Stimulated activated CD4-positive, alpha-beta T cell treated with anti-CD3 and anti-CD28 coated beads, Interleukin-15, amount 100 ng/mL, for 48 hours (primary cell): ENCODE measurements at regions not wholly inside any gene's neighbourhood (a gene's known extent, or its start where the extent isn't known, plus 50 kb on each side); places are given as distances from the start of the nearest gene placed in this dataset.
"Not testable (repeated sequence)": the region's sequence is repeated elsewhere in the genome, so short reads cannot be mapped to it uniquely, and the experiment has no call there.

ENCODE experiments used
- DNase-seq, 2 donors: peaks; one replicate each; pipeline ENCODE4 v3.0.0-alpha.2; 2020; ENCODE audit warnings: low read depth in 2 of 2

GRCh38 chr13:42398533-42398932 is 126.6 kb downstream of the AKAP11 start:
- no peak for DNase-seq

GRCh38 chr13:42400188-42400833 is 128.4 kb downstream of the AKAP11 start:
- DNase-seq: no peak

DNA sequence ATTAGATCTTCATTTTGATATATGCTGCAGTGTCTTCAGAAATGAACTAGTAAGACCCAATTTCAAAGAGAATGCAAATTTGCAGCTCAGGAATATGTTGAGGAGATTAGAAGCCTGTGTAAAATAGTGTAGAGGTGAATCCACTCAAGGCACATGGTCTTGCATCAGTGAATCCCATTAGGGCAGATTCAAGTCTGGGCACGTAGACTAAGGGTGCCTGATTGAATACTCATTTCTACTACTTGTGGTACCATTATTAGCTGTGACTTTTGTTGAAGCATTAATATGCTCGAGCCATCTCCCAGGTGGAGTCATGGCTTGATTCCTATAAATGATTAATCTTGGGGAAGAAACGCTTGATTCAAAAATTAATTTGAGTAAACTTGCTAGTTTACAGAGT is 129.4 kb downstream of the AKAP11 start:
- DNase-seq: no peak

DNA sequence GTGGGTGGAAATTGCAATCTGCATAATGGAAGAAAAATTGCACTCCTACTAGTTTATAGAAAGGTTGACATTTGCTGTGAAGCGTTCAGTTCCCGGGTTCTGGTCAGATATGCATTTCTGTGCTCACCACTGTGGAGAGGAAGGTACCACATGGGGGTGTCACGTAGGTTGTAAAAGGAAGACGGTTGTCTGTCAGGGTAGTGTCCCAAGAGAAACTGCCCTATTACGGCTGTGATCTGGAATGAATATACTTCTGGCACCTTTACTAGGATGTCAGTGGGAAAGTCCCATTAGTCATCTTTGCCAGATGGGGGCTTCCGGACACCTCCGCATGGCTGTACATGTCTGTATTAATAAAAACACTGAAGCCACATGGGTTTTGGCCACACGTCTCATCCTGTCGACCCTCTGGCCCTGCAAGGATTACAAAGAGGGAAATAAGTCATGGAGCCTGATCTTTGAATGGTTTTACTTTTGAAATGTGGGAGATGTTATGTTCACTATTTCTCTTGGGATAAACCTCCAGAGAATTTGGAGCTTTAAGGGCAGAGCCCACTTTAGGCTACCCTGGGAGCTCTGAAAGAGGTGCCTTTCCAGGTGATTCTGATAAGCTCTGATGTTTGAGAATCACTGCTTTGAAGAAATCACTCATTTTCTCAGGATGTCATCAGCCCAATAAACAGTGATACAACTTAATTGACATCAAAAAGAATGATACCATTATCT is 133.9 kb downstream of the AKAP11 start:
- no peak for DNase-seq

DNA sequence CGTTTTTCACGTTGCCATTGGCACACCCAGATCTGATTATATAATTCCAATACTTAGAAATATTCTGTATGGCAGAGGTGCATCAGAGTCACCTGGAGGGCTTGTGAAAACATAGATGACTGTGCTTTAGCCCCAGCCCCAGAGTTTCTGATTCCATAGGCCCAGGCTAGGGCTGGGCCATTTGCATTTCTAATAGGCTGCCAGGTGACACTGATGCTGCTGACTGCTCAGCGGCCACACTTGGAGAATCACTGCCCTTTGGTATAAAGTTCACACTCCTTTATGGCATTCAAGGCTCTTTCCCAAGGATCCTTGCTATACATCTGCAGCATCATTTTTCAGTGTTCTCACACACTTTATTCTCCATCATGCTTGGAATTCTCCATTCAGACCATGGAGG is 137.1 kb downstream of the AKAP11 start:
- DNase-seq: no peak

DNA sequence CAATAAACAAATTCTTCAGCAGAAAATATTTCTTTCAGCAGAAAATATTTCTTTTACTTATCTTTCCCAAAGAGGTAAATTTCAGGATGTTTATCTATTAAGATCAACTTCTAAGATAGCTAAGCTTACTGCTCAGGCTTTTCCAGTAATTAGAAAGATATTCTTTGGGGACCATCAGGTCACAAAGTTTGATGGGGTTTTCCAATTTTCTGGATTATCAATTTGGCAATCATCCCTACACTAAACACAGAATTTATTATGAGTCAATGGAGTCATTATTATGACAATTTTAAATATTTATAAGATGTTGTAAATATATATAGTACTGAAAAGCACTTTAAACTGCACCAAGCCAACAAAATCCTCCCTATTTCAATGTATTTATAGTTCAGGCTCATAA is 137.6 kb downstream of the AKAP11 start:
- DNase-seq: no peak

- DNase-seq: no peak
These were observed 141.0 kb downstream of the AKAP11 start for GRCh38 chr13:42412812-42413483.

- DNase-seq: no peak
These were observed 141.5 kb downstream of the AKAP11 start for GRCh38 chr13:42413484-42413815.

DNA sequence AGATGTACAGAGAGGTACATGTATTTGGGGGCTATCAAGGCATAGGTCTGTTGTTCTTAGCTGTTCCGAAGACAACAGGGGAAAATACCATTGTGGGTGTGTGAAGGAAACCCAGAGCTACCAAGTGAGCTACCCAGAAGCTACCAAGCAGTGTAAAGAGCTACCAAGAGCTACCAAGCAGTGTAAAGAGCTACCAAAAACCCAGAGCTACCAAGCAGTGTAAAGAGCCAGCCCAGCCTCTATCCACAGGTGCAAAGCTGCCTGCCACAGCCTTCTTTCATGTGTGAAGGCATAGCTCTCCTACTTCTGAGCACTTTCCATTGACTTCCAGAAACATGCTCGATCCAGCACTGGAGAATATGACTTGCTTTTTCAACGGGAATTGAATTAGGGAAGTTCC is 145.7 kb downstream of the AKAP11 start:
- no peak for DNase-seq

GRCh38 chr13:42418184-42418583 is 146.2 kb downstream of the AKAP11 start:
- DNase-seq: no peak

GRCh38 chr13:42420304-42420703 is 148.4 kb downstream of the AKAP11 start:
- DNase-seq: peak; percentile 43 to 48

GRCh38 chr13:42422681-42423080 is 150.7 kb downstream of the AKAP11 start:
- no peak for DNase-seq

GRCh38 chr13:42424182-42424581 is 149.8 kb upstream of the TNFSF11 start:
- no peak for DNase-seq

DNA sequence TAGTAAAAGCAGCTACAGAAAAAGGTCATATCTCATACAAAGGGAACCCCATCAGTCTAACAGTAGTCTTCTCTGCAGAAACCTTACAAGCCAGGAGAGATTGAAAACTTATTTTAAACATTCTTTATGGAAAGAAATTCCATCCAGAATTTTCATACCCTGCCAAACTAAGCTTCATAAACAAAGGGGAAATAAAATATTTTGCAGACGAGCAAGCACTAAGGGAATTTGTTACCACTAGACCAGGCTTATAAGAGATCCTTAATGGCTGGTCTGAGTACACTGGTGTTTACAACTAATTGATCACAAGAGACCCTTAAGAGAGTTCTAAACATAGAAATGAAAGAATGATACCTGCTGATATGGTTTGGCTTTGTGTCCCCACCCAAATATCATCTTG is 128.6 kb upstream of the TNFSF11 start:
- DNase-seq: no peak

- DNase-seq: not testable (repeated sequence)
These were observed 127.4 kb upstream of the TNFSF11 start for GRCh38 chr13:42446597-42446996.

- no peak for DNase-seq
These were observed 120.8 kb upstream of the TNFSF11 start for GRCh38 chr13:42453091-42453645.

GRCh38 chr13:42454749-42455148 is 119.2 kb upstream of the TNFSF11 start:
- no peak for DNase-seq

- no peak for DNase-seq
These were observed 115.8 kb upstream of the TNFSF11 start for GRCh38 chr13:42458193-42458592.

- no peak for DNase-seq
These were observed 107.8 kb upstream of the TNFSF11 start for GRCh38 chr13:42466123-42466522.

DNA sequence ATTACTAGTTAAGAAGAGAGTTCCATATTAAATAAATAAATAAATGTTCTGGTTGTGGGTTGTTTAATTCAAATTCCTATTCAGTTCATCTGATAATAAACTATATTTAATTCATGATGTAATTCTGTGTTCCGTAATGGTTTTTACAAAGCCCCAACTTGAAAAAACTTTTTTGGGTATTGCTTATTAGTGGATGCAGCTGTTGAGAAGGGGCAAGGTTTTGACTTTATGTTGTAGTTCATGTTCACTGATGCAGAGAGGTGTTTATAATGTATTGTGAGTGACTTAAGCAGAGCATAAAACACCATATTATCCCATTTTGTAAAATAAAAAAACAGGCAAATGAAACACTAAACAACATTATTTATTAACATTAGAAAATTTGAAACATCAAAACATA is 107.3 kb upstream of the TNFSF11 start:
- DNase-seq: no peak

DNA sequence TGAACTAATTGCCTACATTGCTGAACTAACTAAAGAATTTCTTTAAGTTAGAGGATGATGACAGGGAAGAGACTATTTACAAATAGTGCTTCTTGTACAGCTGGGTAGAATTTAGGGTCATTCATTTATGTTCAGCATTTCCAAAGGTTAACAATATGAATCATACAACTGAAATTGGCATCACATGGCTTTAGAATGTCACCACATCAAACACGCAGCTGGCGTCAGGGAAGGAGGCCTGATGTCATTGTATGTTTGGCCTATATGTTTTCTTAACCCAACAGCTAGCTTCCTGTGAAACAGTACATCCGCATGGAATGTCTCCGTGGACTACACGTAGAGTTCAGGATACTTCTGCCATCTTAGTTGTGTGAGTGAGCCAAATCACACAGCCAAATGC is 99.0 kb upstream of the TNFSF11 start:
- peak in 1 of 2 donors; percentile 36 for DNase-seq

GRCh38 chr13:42477596-42478190 is 96.3 kb upstream of the TNFSF11 start:
- no peak for DNase-seq
